Skeletal muscle tissue (tissue), 3 donors: ENCODE measurements at regions not wholly inside any gene's neighbourhood (a gene's known extent, or its start where the extent isn't known, plus 50 kb on each side); places are given as distances from the start of the nearest gene placed in this dataset.
"Not testable (repeated sequence)": the region's sequence is repeated elsewhere in the genome, so short reads cannot be mapped to it uniquely, and the experiment has no call there.

Source experiments
- H3K27ac ChIP-seq: one replicate; pipeline ENCODE4 v1.7.0; 2013; ENCODE audit warnings: mild to moderate bottlenecking, low read depth, low read length, inconsistent platforms
- H3K27me3 ChIP-seq, 3 donors: one replicate each; pipeline ENCODE4 v1.7.0; 2013; ENCODE audit warnings: low read length in 3 of 3; ENCODE audit not compliant: control insufficient read depth in 3 of 3, insufficient read depth in 3 of 3
- H3K36me3 ChIP-seq, 3 donors: one replicate each; pipeline ENCODE4 v1.7.0; 2013; ENCODE audit warnings: low read length in 3 of 3; ENCODE audit not compliant: control insufficient read depth in 3 of 3, insufficient read depth in 3 of 3
- H3K4me1 ChIP-seq, 3 donors: one replicate each; pipeline ENCODE4 v1.7.0; 2013; ENCODE audit warnings: low read length in 3 of 3, mild to moderate bottlenecking in 3 of 3; ENCODE audit not compliant: control insufficient read depth in 3 of 3, insufficient read depth in 3 of 3
- H3K4me3 ChIP-seq, 3 donors: one replicate each; pipeline ENCODE4 v1.7.0; 2013; ENCODE audit warnings: low read length in 3 of 3
- H3K9ac ChIP-seq, 3 donors: one replicate each; pipeline ENCODE4 v1.7.0; 2013; ENCODE audit warnings: low read length in 3 of 3, mild to moderate bottlenecking in 3 of 3, moderate library complexity in 2 of 3, low read depth in 1 of 3
- H3K9me3 ChIP-seq, 3 donors: one replicate each; pipeline ENCODE4 v1.7.0; 2013; ENCODE audit warnings: low read length in 3 of 3; ENCODE audit not compliant: control insufficient read depth in 3 of 3
- donor health status: Osteomylitis.

DNA sequence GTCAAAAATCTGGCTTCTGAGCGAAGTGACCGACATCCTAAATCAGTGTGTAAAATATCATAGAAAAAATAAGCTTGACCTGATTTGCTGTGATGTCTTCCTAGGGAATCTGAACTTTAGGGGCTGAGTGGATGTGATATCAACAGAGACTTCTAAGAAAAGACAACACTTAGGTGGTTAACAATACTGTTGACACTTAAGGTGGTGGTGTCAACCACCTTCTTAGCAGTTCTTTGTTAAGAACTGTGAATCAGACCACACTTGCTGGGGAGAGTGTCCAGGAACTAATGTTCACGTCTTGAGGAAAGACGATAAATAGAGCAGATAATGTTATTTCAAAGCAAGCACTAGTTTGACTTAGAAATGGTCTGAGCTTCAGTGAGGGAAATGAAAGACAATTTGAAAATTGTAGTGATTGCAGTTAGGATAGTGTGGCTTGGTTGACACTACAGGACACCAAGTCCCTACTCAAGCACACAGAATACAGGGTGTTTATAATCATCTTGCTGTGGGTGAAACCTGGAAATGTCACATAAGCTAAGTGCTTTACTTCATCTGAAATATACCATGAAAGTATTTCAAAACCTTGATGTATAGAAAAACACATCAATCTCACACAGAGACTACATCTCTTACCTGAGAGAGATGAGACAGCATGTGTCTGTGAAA is 1936.5 kb downstream of the PCDH9 start:
- no peaks in the 10 kb centered on the region for H3K9me3 ChIP-seq
- no peak overlapping the region for H3K27ac ChIP-seq
- H3K4me3 ChIP-seq: no peak overlapping the region
- no peaks in the 10 kb centered on the region for H3K4me1 ChIP-seq
- H3K27me3 ChIP-seq: no peaks in the 10 kb centered on the region
- H3K36me3 ChIP-seq: no peaks in the 10 kb centered on the region
- H3K9ac ChIP-seq: no peak overlapping the region

DNA sequence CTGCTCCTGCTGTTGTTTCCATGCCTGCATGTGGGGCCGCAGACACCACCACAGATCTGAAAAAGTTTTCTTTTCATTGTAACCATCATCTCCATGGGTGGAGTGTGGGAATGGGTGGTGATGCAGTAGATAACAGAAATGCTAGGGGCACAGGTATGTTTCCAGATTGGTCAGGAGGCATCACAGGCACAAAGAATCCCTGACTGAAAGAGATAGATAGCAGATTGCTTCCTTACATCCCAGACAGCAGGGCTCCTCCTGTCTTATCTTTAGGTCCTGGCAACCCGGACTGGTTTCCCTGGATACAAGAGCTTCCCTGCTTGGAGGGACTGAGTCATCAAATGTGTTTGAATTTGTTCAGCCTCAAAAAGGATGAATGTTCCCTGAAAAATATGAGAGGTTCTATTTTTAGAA is 1937.6 kb downstream of the PCDH9 start:
- H3K9me3 ChIP-seq: no peaks in the 10 kb centered on the region
- no peak overlapping the region for H3K9ac ChIP-seq
- H3K27me3 ChIP-seq: no peaks in the 10 kb centered on the region

DNA sequence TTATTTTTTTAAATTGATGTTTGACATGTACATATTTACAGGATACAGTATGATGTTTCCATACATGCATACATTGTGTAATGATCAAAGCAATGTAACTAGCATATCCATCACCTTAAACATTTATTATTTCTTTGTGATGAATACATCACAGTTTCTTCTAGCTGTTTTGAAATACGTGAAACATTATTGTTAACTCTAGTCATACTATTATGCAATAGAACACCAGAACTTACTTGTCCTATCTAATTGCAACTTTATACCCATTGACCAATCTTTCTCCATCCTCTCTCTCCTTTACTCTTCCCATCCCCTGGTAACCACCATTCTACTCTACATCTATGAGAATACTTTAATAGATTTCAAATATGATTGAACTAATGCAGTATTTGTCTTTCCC is 1942.7 kb downstream of the PCDH9 start:
- H3K9me3 ChIP-seq: no peaks in the 10 kb centered on the region
- H3K27ac ChIP-seq: no peak overlapping the region
- H3K4me1 ChIP-seq: no peaks in the 10 kb centered on the region
- no peak overlapping the region for H3K9ac ChIP-seq
- no peaks in the 10 kb centered on the region for H3K27me3 ChIP-seq
- H3K4me3 ChIP-seq: no peak overlapping the region
- H3K36me3 ChIP-seq: no peaks in the 10 kb centered on the region

More for the DNA sequence above, 1937.6 kb downstream of the PCDH9 start:
- Histone ChIP-seq H3K4me3 (no peak overlapping the region), H3K27ac (no peak overlapping the region), H3K4me1 (no peaks in the 10 kb centered on the region), H3K36me3 (no peaks in the 10 kb centered on the region)

DNA sequence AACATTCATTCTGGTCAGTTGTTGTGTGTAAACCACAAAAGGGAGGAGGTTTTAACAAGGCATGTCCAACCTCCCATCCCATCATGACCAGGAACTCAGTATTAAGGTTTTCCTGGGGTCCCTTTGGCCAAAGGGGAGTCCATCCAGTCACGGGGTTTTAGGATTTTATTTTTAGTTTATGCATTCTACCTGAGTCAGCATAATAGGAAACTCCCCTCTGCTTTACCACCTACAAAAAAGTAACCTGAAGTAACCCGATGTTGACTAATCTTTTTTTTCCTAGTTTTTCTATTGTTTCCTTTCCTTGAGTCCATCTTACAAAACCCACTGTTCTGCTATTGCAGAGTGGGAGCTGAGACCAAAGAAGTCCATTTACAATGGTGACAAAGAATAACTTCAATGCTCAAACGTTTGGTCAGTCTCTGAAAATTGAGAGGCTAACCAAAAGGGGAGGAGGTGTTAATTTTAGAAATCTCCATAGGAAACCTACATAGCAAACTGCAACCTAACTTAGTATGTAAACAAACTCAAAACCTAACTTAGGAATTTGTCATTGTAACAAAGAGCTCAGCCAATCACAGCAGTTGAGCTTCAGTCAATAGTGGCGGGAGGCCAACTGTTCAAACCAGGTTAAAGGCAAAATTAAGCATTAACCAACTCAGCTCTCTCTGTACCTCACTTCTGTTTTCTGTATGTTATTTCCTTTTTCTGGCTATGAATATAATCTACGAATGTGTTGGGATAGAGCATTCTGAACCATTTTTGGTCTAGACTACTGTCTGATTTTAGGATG is 1954.1 kb downstream of the PCDH9 start:
- no peaks in the 10 kb centered on the region for H3K9me3 ChIP-seq
- no peaks in the 10 kb centered on the region for H3K27me3 ChIP-seq
- no peak overlapping the region for H3K9ac ChIP-seq
- no peaks in the 10 kb centered on the region for H3K36me3 ChIP-seq
- H3K4me1 ChIP-seq: no peaks in the 10 kb centered on the region
- no peak overlapping the region for H3K27ac ChIP-seq
- no peak overlapping the region for H3K4me3 ChIP-seq

DNA sequence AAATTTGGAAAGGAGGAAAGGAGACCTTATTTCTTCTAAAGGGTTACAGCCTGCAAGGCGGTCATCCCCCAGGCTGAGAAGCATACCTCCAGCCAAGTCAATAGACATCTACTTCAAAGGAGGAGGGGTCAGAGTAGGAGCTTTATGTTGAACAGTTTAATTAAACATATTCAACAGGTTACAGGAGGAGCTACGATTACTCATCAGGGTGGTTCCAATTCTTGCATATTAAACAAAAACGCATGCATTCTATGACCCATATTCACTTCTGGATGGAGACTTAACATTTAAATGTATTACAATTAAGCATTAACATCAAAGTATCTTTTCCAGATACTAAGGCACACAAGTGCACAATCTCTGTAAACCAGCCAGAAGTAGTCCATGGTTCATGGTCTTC is 1955.0 kb downstream of the PCDH9 start:
- H3K4me1 ChIP-seq: no peaks in the 10 kb centered on the region
- no peak overlapping the region for H3K4me3 ChIP-seq
- H3K27me3 ChIP-seq: no peaks in the 10 kb centered on the region
- H3K9me3 ChIP-seq: no peaks in the 10 kb centered on the region
- no peak overlapping the region for H3K27ac ChIP-seq
- no peak overlapping the region for H3K9ac ChIP-seq
- no peaks in the 10 kb centered on the region for H3K36me3 ChIP-seq

DNA sequence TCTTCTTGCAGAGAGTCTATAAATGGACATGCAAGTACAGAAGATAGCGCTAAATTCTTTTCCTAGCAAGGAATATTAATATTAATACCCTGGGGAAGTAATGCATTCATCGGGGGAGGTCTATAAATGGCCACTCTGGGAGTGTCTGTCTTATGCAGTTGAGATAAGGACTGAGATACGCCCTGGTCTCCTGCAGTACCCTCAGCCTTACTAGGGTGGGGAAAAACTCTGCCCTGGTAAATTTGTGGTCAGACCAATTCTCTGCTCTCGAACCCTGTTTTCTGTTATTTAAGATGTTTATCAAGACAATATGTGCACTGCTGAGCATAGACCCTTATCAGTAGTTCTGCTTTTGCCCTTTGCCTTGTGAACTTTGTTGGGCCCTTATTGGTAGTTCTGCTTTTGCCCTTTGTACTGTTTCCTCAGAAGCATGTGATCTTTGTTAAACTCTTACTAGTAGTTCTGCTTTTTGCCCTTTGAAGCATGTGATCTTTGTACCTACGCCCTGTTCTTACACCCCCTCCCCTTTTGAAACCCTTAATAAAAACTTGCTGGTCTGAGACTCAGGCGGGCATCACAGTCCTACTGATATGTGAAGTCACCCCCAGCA is 1956.2 kb downstream of the PCDH9 start:
- not testable (repeated sequence) for H3K27me3 ChIP-seq, H3K4me3 ChIP-seq, H3K4me1 ChIP-seq, H3K9me3 ChIP-seq, H3K9ac ChIP-seq, H3K27ac ChIP-seq, H3K36me3 ChIP-seq

DNA sequence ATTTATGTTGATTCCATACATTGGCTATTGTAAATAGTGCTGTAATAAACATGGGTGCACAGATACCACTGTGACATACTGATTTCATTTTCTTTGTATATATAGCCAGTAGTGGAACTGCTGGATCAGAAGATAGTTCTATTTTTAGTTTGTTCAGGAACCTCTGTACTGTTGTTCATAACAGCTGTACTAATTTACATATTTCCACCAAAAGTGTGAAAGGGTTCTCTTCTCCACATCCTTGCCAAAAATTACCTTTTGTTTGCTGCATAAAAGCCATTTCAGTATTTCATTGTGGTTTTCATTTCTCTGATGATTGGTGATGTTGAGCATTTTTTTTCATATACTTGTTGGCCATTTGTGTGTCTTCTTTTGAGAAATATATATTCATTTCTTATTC is 1962.1 kb downstream of the PCDH9 start:
- Histone ChIP-seq H3K27ac (no peak overlapping the region), H3K4me1 (no peaks in the 10 kb centered on the region), H3K27me3 (no peaks in the 10 kb centered on the region), H3K4me3 (no peak overlapping the region), H3K36me3 (no peaks in the 10 kb centered on the region), H3K9ac (no peak overlapping the region), H3K9me3 (no peaks in the 10 kb centered on the region)

DNA sequence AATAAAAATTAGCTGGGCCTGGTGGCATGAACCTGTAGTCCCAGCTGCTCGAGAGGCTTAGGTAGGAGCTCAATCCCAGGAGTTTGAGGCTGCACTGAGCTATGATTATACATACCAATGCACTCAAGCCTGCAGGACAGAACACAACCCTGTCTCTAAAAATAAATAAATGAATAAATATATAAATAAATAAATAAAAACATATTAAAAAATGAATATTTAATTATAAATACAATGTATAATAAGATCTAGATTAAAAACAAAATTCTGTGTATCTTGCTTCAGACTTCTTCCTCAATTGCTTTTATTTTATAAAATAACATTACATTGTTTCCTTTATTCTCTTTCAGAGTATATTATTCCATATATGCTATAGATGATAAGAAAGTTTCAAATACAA is 1964.1 kb downstream of the PCDH9 start:
- H3K27ac ChIP-seq: no peak overlapping the region
- H3K36me3 ChIP-seq: no peaks in the 10 kb centered on the region
- H3K9ac ChIP-seq: no peak overlapping the region
- no peaks in the 10 kb centered on the region for H3K9me3 ChIP-seq
- no peaks in the 10 kb centered on the region for H3K27me3 ChIP-seq
- H3K4me1 ChIP-seq: no peaks in the 10 kb centered on the region
- H3K4me3 ChIP-seq: no peak overlapping the region

DNA sequence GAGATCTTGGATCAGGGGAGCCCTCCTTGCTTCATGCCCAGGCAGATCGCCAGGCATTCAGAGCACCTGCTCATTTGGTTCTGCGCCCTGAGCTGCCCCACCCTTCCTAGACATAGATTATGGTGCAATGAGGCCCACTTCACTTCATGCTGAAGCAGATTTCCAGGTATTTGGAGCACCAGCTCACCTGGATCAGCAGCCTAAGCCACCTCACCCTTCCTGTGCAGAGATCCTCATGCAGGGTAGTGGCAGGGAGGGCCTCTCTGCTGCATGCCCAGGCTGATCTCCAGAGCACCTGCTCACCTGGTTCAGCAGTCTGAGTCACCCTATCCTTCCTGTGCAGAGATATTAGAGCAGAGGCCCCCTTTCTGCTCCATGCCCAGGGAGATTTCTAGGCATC is 1966.1 kb downstream of the PCDH9 start:
- no peaks in the 10 kb centered on the region for H3K36me3 ChIP-seq
- H3K27me3 ChIP-seq: no peaks in the 10 kb centered on the region
- no peaks in the 10 kb centered on the region for H3K4me1 ChIP-seq
- no peak overlapping the region for H3K27ac ChIP-seq
- no peaks in the 10 kb centered on the region for H3K9me3 ChIP-seq
- no peak overlapping the region for H3K4me3 ChIP-seq
- H3K9ac ChIP-seq: no peak overlapping the region
